GM12878 (cell line): ENCODE measurements at regions not wholly inside any gene's neighbourhood (a gene's known extent, or its start where the extent isn't known, plus 50 kb on each side); places are given as distances from the start of the nearest gene placed in this dataset.

ENCODE experiments used
- ATAC-seq: fragments of 200-7000 bp; cut with Tn5 transposase; 3 replicates; pipeline ENCODE4 v1.9.1; 2020; ENCODE audit warnings: mild to moderate bottlenecking, moderate library complexity
- BruUV-seq: library from RNA; stranded (reverse); fragments of 400-500 nt; replicated peaks from 2 replicates; lab custom pipeline; 2021; lab: Mats Ljungman, UMichigan
- CTCF ChIA-PET: fragments of 300-600 bp; sonication (Branson Sonifier 250); formaldehyde crosslinking; extraction: SDS; loops from one replicate; lab custom pipeline; 2021; ENCODE audit warnings: inconsistent platforms; lab: Yijun Ruan, JAX
- POLR2A ChIA-PET: fragments of 350-600 bp; formaldehyde crosslinking; extraction: SDS; loops from one replicate; lab custom pipeline; 2021; ENCODE audit warnings: inconsistent platforms; lab: Charles Lee
- RAD21 ChIA-PET: fragments of 300-600 bp; sonication (Branson Sonifier 250); formaldehyde crosslinking; loops from one replicate; lab custom pipeline; 2023; ENCODE audit warnings: antibody characterized with exemption; ENCODE audit not compliant: unreplicated experiment; lab: Charles Lee
- SMC1A ChIA-PET: fragments of 300-600 bp; sonication (Branson Sonifier 250); formaldehyde crosslinking; loops from one replicate; lab custom pipeline; 2023; ENCODE audit not compliant: unreplicated experiment, uncharacterized antibody; lab: Charles Lee
- DNase-seq: peaks from one replicate; pipeline ENCODE4 v3.0.0-alpha.2; 2011; ENCODE audit warnings: low read depth, low spot score
- FAIRE-seq: peaks from 3 replicates; lab custom pipeline; 2011; peaks lifted over from hg19 to GRCh38; lab: Jason Lieb, UNC
- H2AFZ ChIP-seq: 2 replicates; pipeline ENCODE4 v1.6.0; 2011; ENCODE audit warnings: low read depth, low read length, control low read depth; ENCODE audit not compliant: control insufficient read depth
- H3K27ac ChIP-seq: 2 replicates; pipeline ENCODE4 v1.5.1; 2011; ENCODE audit warnings: control low read depth; ENCODE audit not compliant: control insufficient read depth, insufficient read depth
- H3K27me3 ChIP-seq, 2 experiments: replicated peaks in 1 of 2; 2 replicates each; pipeline versions ENCODE4 v1.6.0 to v1.6.1; 2011; ENCODE audit warnings: low read length in 1 of 2; ENCODE audit not compliant: control insufficient read depth in 2 of 2, insufficient read depth in 2 of 2
- H3K36me3 ChIP-seq, 2 experiments: 2 replicates each; pipeline ENCODE4 v1.5.1; 2011; ENCODE audit warnings: low read length in 1 of 2; ENCODE audit not compliant: control insufficient read depth in 2 of 2, insufficient read depth in 2 of 2
- H3K4me1 ChIP-seq: 2 replicates; pipeline ENCODE4 v1.6.1; 2011; ENCODE audit warnings: mild to moderate bottlenecking, low read length, moderate library complexity, mixed read lengths; ENCODE audit not compliant: control insufficient read depth, insufficient read depth
- H3K4me2 ChIP-seq: 2 replicates; pipeline ENCODE4 v1.6.0; 2011; ENCODE audit warnings: control low read depth; ENCODE audit not compliant: control insufficient read depth, insufficient read depth
- H3K4me3 ChIP-seq: fragments of 200-600 bp; sonication (generic); 2 replicates; pipeline ENCODE4 v1.5.1; 2016
- H3K79me2 ChIP-seq: 2 replicates; pipeline ENCODE4 v1.6.0; 2011; ENCODE audit warnings: low read length; ENCODE audit not compliant: control insufficient read depth, insufficient read depth
- H3K9ac ChIP-seq: 2 replicates; pipeline ENCODE4 v1.8.0; 2011; ENCODE audit warnings: low read length, control low read depth, mixed read lengths; ENCODE audit not compliant: control insufficient read depth, insufficient read depth
- H3K9me3 ChIP-seq: replicated peaks from 3 replicates; pipeline ENCODE4 v1.5.1; 2011; ENCODE audit warnings: mild to moderate bottlenecking, low read length; ENCODE audit not compliant: control insufficient read depth, insufficient read depth
- H4K20me1 ChIP-seq: 2 replicates; pipeline ENCODE4 v1.6.0; 2011; ENCODE audit not compliant: control insufficient read depth, insufficient read depth
- ATF7 ChIP-seq: fragments of 450-650 bp; IDR thresholded peaks from 2 replicates; pipeline ENCODE4 v1.6.1; 2016; ENCODE audit warnings: low read depth, mild to moderate bottlenecking
- BACH1 ChIP-seq: fragments of 450-650 bp; IDR thresholded peaks from 2 replicates; pipeline ENCODE4 v1.6.1; 2017; ENCODE audit warnings: mild to moderate bottlenecking, borderline replicate concordance
- CBX3 ChIP-seq: fragments of 200-600 bp; sonication (generic); IDR thresholded peaks from 2 replicates; pipeline ENCODE4 v1.6.1; 2016; ENCODE audit warnings: low read depth, borderline replicate concordance
- ETV6 ChIP-seq, 2 experiments: fragments of 450-650 bp in 1 of 2; IDR thresholded peaks in 1 of 2; conservative IDR thresholded peaks in 1 of 2; 2 replicates each; pipeline ENCODE4 v1.6.1; 2014; ENCODE audit warnings: antibody characterized with exemption in 1 of 2, borderline replicate concordance in 1 of 2, low read depth in 1 of 2, mild to moderate bottlenecking in 1 of 2, moderate library complexity in 1 of 2
- LARP7 ChIP-seq: fragments of 450-650 bp; IDR thresholded peaks from 2 replicates; pipeline ENCODE4 v1.6.1; 2017; ENCODE audit warnings: mild to moderate bottlenecking
- PAX5 ChIP-seq: IDR thresholded peaks from 2 replicates; pipeline ENCODE4 v1.6.1; 2011; ENCODE audit warnings: low read depth, low read length, borderline replicate concordance
- RELA ChIP-seq: fragments of 450-650 bp; IDR thresholded peaks from 2 replicates; pipeline ENCODE4 v1.8.0; 2014; ENCODE audit warnings: borderline replicate concordance; ENCODE audit not compliant: partially characterized antibody
- SP1 ChIP-seq: IDR thresholded peaks from one replicate; pipeline ENCODE4 v1.6.1; 2011; ENCODE audit warnings: low read depth, low read length
- SUZ12 ChIP-seq: fragments of 200-600 bp; sonication (generic); IDR thresholded peaks from one replicate; pipeline ENCODE4 v1.6.1; 2018; ENCODE audit warnings: antibody characterized with exemption, mild to moderate bottlenecking; ENCODE audit not compliant: unreplicated experiment
- YY1 ChIP-seq: IDR thresholded peaks from 2 replicates; pipeline ENCODE4 v1.6.1; 2011; ENCODE audit warnings: low read depth, mild to moderate bottlenecking, low read length
- ZNF274 ChIP-seq: IDR thresholded peaks from one replicate; pipeline ENCODE4 v1.8.0; 2011; ENCODE audit not compliant: insufficient read length, insufficient read depth
- ZNF622 ChIP-seq: fragments of 450-650 bp; IDR thresholded peaks from 2 replicates; pipeline ENCODE4 v1.6.1; 2017; ENCODE audit warnings: mild to moderate bottlenecking, inconsistent platforms
- WGBS: methylation state at CpG from one replicate; pipeline ENCODE4 v1.1.6; 2016; ENCODE audit warnings: low lambda C conversion rate; ENCODE audit not compliant: insufficient replicate concordance, insufficient coverage; ENCODE audit errors: missing lambda C conversion rate; 5-methylcytosine and 5-hydroxymethylcytosine counted together
- in situ Hi-C: fragments of 300-500 bp; cut with MboI; formaldehyde crosslinking; loops from 9 replicates; pipeline ENCODE4 v1.14.3; 2018; ENCODE audit warnings: mixed read lengths
- intact Hi-C: fragments of 100-400 bp; cut with micrococcal nuclease; formaldehyde crosslinking; loops from one replicate; pipeline ENCODE4 v1.14.2; 2022; ENCODE audit not compliant: unreplicated experiment
- TF ChIP-seq, protein P1 (sequence below): fragments of 450-650 bp; IDR thresholded peaks from 2 replicates; pipeline ENCODE4 v1.6.1; 2018; ENCODE audit warnings: borderline replicate concordance, mild to moderate bottlenecking; ENCODE audit not compliant: partially characterized antibody
- TF ChIP-seq, protein P2 (sequence below): IDR thresholded peaks from 2 replicates; pipeline ENCODE4 v1.6.1; 2011; ENCODE audit warnings: low read depth, low read length, improper control_type of control experiment, borderline replicate concordance
- TF ChIP-seq, protein P3 (sequence below): fragments of 450-650 bp; IDR thresholded peaks from 2 replicates; pipeline ENCODE4 v1.6.1; 2017; ENCODE audit warnings: mild to moderate bottlenecking, low read depth, inconsistent platforms; ENCODE audit not compliant: poor library complexity, severe bottlenecking

DNA sequence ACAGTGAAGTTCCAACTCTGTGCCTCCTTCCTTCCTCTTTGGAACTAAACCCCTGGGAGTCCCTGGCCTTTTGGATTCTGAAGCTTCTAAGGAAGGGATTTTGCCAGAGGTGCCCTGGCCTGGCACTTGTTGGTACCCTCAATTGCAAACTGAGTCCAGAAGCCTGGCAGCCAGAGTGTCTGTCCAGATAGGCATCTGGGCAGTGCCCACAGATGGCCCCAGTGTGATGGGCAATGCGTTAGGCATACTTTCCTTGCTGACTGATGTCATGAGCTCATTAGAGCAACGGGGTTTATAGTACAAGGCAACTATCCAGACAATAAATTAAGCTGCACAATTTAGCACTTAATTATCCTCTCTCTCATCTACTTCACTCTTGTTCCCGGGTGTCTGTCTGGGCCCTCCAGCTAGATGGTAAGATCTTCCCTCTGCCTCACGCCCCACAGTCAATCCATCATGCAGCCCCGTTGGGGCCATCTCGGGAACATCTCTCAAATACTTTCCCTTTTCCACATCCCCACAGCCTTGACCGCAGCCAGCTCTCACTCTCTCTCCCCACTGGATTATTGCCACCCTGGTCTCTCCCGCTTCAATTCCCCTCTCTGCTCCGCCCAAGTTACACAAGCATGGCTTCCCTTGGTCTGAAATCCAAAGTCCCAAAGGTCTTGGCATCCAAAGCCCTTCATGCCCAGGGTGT, 157.5 kb upstream of the SMIM23 start:
- ChIA-PET SMC1A (no interaction called here), RAD21 (no interaction called here), POLR2A (no interaction called here)
- H2AFZ ChIP-seq: no peak overlapping the region
- H4K20me1 ChIP-seq: no peaks in the 10 kb centered on the region
- no peak overlapping the region for H3K4me3 ChIP-seq
- H3K9ac ChIP-seq: no peak overlapping the region
- H3K9me3 ChIP-seq: no peaks in the 10 kb centered on the region
- H3K79me2 ChIP-seq: no peaks in the 10 kb centered on the region
- intact Hi-C loops: no loop called here
- ATAC-seq (no peak), FAIRE-seq (no peak)
- H3K4me1 ChIP-seq: peaks cover 5% of the 10 kb centered on the region; the same call in 1 of the 2 replicates
- WGBS: 48% methylated on average over 9 of the region's 9 CpGs
- in situ Hi-C loops: no loop called here
- no peak overlapping the region for H3K4me2 ChIP-seq
- no TSS peak for BruUV-seq
- no peak for TF ChIP-seq ETV6 (conservative IDR thresholded peaks at IDR 0.05 in 1 of 2, IDR thresholded peaks at IDR 0.05 in 1 of 2; ENCODE audit: borderline replicate concordance in 1 of 2, low read depth in 1 of 2)
- TF ChIP-seq CBX3: no peak
- no peak for TF ChIP-seq PAX5
- no peak for TF ChIP-seq ZNF274
- TF ChIP-seq BACH1: no peak
- no peak for TF ChIP-seq LARP7
- no peak for TF ChIP-seq ZNF622
- TF ChIP-seq ATF7: no peak
- no peak for TF ChIP-seq SUZ12
- TF ChIP-seq, protein P1, sequence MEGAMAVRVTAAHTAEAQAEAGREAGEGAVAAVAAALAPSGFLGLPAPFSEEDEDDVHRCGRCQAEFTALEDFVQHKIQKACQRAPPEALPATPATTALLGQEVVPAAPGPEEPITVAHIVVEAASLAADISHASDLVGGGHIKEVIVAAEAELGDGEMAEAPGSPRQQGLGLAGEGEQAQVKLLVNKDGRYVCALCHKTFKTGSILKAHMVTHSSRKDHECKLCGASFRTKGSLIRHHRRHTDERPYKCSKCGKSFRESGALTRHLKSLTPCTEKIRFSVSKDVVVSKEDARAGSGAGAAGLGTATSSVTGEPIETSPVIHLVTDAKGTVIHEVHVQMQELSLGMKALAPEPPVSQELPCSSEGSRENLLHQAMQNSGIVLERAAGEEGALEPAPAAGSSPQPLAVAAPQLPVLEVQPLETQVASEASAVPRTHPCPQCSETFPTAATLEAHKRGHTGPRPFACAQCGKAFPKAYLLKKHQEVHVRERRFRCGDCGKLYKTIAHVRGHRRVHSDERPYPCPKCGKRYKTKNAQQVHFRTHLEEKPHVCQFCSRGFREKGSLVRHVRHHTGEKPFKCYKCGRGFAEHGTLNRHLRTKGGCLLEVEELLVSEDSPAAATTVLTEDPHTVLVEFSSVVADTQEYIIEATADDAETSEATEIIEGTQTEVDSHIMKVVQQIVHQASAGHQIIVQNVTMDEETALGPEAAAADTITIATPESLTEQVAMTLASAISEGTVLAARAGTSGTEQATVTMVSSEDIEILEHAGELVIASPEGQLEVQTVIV: no peak
- no peak for TF ChIP-seq YY1
- no peak for TF ChIP-seq SP1
- TF ChIP-seq RELA: no peak
- TF ChIP-seq, protein P2, sequence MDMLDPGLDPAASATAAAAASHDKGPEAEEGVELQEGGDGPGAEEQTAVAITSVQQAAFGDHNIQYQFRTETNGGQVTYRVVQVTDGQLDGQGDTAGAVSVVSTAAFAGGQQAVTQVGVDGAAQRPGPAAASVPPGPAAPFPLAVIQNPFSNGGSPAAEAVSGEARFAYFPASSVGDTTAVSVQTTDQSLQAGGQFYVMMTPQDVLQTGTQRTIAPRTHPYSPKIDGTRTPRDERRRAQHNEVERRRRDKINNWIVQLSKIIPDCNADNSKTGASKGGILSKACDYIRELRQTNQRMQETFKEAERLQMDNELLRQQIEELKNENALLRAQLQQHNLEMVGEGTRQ: no peak
- TF ChIP-seq, protein P3, sequence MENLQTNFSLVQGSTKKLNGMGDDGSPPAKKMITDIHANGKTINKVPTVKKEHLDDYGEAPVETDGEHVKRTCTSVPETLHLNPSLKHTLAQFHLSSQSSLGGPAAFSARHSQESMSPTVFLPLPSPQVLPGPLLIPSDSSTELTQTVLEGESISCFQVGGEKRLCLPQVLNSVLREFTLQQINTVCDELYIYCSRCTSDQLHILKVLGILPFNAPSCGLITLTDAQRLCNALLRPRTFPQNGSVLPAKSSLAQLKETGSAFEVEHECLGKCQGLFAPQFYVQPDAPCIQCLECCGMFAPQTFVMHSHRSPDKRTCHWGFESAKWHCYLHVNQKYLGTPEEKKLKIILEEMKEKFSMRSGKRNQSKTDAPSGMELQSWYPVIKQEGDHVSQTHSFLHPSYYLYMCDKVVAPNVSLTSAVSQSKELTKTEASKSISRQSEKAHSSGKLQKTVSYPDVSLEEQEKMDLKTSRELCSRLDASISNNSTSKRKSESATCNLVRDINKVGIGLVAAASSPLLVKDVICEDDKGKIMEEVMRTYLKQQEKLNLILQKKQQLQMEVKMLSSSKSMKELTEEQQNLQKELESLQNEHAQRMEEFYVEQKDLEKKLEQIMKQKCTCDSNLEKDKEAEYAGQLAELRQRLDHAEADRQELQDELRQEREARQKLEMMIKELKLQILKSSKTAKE: no peak
- TF ChIP-seq, all 136 proteins: peak for 0
- no peak overlapping the region for H3K27ac ChIP-seq
- no peak for DNase-seq
- CTCF ChIA-PET: interaction anchor here (1.0 kb wide), 1 partner anchor 239 kb away, joined by 3 read pairs; no protein-coding TSS in a partner anchor
- H3K36me3 ChIP-seq: no peaks in the 10 kb centered on the region
- H3K27me3 ChIP-seq: no peaks in the 10 kb centered on the region; a peak in 1 of 4 replicates
